SK-MEL-5 (cell line): ENCODE measurements at regions not wholly inside any gene's neighbourhood (a gene's known extent, or its start where the extent isn't known, plus 50 kb on each side); places are given as distances from the start of the nearest gene placed in this dataset.
A peak's percentile ranks its signal among the peaks of the same experiment; 100 is the strongest.
"Not testable (repeated sequence)": the region's sequence is repeated elsewhere in the genome, so short reads cannot be mapped to it uniquely, and the experiment has no call there.

Source experiments
- DNase-seq: peaks from one replicate; pipeline ENCODE4 v3.0.0-alpha.2; 2016; ENCODE audit warnings: low read depth, low spot score
- in situ Hi-C: cut with HindIII; loops from 2 replicates; pipeline ENCODE4 v1.10.0; 2016; ENCODE audit warnings: low sequenced_read_pairs, high pct_unique_total_duplicates, low pct_unique_long_range_greater_than_20kb

DNA sequence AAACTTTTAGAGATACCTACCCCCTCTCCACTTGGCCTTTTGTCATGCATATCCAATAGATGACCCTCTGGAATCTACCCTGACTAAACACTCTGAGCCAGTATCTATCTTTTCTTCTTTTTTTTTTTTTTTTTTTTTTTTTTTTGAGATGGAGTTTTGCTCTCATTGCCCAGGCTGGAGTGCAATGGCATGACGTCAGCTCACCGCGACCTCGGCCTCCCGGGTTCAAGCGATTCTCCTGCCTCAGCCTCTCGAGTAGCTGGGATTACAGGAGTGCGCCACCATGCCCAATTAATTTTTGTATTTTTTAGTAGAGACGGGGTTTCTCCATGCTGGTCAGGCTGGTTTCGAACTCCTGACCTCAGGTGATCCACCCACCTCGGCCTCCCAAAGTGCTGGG is 50.8 kb upstream of the GRIN2B start:
- DNase-seq, in situ Hi-C loops: not testable (repeated sequence)

DNA sequence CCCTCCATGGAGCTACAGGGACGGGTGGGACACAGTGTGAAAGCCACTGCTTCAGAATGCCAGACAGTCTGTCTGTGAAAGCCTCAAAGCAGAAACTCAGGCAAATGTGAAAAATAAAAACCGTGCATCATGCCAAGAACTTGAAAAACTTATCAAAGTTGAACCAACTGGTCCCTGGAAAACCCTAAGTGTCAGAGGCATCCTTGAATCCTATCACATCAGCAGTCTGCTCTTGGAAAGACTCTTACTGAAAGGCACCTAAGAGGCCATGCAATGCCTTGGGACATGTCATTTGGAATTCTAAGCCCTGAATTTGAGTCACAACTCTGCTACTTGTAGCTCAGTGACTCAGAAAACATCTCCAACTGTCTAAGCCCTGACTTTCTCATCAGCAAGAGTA is 62.4 kb upstream of the GRIN2B start:
- in situ Hi-C loops, result no loop called here
- DNase-seq, result no peak

DNA sequence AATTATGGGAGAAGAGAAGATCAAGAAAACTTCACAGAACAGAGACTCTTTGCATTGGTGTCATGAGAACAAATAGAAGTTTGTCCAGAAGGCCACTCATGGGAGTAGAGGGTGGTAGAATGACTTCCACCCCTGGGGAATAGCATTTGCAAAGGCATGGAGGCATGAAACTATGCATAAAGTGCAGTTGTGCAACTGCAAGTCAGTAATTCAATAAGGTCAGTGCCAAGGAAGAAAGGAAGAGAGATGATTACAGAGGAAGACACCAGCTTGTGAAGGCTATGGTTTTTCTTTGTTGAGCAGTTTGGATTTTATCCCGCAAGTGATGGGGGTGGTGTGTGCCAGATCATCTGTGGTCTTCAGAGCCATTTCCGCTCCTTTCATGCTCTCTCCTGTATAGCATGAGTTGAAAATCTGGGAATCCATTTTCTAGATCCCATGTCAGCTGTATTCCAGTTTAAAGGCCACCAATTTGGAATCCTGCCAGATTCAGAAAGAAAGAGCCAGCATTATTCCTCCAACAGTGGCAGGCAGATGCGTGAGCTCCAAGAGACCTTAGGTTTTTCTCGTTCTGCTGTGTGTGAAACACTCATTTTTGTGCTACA is 67.6 kb upstream of the GRIN2B start:
- in situ Hi-C loops, result no loop called here
- DNase-seq, result peak; percentile 99

DNA sequence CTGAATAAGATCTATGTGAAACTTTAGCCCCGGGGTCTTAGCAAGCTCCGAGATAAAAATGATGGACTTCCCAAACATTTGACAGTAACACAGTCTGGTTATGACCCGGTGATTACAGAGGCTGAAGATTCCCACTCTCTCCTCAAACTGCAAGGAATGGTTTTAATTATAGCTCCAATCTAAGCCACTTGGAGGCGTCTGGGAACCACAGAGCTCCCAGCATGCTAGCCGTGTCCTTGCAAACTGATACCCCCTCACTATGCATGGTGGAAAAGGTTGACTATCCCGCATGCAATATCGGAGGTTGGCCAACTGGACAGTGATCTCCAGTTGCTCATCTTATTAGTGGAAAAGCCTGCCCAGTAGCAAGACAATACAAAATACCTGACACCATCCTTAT is 76.5 kb upstream of the GRIN2B start:
- in situ Hi-C loops, result no loop called here

DNA sequence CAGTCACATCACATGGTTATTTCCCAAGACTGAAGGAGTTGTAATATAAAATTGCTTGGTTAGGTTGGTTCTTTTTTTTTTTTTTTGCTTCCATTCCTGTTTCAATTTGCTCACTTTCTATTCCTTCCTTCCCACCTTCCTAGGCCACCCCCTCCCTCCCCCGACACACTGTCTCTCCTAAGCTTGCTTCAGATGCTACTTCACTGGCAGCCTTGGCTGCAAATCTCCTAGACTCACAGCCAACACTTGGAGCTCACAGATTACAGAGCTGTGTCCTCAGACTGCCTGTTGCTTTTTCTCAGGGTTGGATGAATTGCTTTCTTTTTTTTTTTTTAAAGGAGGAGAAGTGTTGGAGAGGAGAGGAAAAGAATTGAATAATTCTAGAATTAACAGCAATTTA is 77.3 kb upstream of the GRIN2B start:
- in situ Hi-C loops, result no loop called here
- no peak for DNase-seq

More for the DNA sequence above, 76.5 kb upstream of the GRIN2B start:
- DNase-seq, result peak; percentile 61

DNA sequence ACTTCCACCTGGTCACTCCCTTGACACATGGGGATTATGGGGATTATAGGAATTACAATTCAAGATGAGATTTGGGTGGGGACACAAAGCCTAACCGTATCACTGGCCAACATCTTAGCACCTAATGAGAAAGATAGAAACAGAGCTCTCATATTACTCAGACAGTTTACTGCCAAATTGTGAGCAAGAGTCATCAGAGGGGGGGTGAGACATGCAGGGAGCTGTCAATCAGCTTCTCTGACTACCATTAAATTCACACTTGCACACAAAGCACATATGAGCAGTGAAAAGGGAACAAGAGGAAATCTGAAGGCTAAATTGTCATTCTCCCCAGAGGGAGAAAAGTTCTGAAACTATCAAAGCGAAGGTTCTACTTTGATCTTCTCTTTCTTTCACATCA is 78.1 kb upstream of the GRIN2B start:
- no peak for DNase-seq
- in situ Hi-C loops, result no loop called here

DNA sequence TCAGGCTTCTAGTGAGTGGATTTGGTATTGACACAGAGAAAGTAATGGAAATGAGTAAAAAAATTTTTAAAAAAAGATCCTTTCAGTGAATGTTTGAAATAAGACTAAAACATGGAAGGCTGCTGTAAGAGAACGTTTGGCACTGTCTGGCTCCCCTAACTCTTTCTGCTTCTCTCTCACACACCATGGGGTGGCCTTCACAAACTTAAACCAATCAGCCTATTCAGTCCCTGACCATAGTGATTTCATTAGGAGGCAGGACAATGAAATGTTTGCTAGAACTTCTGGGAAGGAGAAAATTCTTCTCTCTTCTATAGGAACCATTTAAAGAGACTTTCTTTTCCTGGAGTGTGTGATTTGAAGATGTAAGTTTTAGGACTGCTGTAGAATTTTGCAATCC is 84.2 kb upstream of the GRIN2B start:
- DNase-seq, result no peak
- in situ Hi-C loops, result no loop called here

DNA sequence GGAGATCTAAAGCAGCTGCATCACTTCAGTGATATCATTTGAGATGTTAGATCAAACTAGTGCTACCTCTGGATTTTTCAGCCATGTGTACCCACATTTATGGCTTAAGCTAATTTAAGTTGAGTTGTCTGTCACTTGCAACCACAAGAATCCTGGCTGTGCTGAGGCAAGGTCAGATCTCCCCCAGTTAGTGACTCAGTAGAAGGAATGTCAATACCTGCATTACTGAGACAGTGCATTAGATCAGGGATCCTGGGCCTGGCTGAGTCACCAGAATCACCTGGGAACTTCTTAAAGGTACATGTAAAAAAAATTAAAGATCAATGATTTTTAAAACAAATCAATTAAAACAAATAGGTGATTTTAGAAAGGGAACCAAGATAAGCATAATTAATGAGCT is 84.6 kb upstream of the GRIN2B start:
- in situ Hi-C loops, result no loop called here
- DNase-seq, result no peak

DNA sequence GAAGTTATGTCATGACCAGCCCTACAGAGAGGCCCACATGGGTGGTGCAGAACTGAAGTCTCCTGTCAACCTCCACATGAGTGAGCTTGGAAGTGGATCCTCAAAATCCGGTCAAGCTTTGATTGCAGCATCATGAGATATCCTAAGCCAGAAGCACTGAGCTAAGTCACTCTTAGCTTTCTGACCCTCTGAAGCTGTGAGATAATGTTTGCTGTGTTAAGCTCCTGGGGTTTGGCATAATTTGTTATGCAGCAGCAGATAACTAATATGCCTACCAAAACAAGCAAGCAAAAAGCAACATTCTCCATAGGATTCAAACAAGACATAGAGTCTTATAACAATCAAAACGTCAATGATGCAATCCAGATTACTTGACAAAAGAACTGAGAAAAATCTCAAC is 87.6 kb upstream of the GRIN2B start:
- in situ Hi-C loops, result no loop called here
- no peak for DNase-seq

DNA sequence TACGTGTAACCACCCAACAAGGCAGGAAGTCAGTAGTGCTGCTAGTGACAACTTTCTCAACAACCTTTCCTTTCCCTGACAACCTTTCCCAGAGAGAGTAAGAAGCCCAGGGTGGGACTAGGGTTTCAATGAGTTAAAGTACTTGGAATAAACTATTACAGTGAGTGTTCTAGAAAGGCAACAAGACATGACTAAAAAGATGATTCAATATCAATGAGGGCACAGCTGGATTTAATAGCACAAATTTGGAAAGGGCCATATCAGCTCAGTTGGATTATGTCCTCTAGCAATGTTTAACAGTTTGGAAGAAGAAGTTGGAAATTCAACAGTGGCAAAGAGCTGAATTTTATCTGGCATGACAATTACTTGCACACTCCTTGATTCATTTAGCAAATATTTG is 90.4 kb upstream of the GRIN2B start:
- in situ Hi-C loops, result no loop called here

DNA sequence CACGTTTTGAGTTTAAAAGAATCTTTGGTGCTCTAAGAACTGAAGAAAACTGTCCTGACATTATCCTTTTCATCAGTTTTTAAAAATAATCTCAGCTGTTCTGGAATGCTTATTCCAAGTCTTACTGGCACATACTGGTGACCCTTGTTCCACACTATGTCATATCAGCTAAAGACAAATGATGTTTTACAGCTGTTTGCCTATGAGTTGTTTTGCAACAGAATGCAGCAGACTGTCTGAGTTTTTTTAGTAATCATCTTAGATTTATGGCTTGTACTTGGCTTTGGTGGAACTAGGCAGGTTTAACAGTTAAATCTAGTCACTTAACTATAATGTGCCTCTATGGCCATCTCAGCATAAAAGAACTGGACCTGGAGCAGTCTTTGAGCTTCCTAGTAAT is 91.6 kb upstream of the GRIN2B start:
- in situ Hi-C loops, result no loop called here
- no peak for DNase-seq

More for the DNA sequence above, 90.4 kb upstream of the GRIN2B start:
- no peak for DNase-seq

DNA sequence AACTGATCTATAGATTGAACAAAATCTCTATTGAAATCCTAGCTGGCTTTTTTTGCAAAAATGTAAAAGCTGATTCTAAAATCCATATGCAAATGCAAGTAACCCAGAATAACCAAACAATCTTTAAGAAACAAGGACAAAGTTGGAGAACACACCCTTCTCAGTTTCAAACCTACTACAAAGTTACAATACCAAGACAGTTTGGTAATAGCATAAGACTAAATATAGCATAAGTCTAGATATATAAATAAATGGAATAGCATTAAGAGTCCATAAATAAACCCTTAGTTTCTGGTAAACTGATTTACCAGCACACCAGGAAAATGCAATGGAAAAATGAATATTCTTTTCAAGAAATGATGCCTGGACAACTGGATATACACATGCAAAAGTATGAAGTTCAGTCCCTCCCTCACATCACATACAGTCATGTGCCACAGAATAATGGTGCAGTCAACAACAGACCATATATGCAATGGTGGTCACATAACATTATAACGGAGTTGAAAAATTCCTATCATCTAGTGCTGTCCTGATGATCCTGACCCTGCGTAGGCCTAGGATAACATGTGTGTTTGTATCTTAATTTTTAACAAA is 94.5 kb upstream of the GRIN2B start:
- in situ Hi-C loops, result no loop called here
- no peak for DNase-seq

DNA sequence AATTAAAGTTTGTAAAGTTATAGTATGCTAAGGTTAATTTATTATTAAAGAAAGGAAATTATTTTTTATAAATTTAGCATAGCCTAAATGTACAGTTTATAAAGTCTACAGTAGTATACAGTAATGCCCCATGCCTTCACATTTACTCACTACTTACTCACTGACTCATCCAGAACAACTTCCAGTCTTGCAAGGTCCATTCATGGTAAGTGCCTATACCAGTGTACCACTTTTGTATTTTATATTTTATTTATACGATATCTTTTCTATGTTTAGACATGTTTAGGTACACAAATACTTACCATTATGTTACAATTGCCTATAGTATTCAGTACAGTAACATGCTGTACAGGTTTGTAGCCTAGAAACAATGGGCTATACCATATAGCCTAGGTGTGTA is 95.1 kb upstream of the GRIN2B start:
- in situ Hi-C loops, result no loop called here

DNA sequence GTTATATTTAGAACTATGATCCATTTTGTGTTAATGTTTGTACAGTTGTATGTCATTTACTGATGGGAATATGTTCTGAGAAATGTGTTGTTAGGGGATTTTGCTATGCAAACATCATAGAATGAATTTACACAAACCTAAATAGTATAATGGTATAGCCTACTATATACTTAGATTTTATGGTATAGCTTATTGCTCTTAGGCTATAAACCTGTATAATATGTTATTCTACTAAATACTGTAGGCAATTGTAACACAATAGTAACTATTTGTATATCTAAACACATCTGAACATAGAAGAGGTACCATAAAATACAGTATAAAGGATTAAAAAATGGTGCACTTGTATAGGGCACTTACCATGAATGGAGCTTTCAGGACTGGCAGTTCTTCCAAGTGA is 105.4 kb upstream of the GRIN2B start:
- in situ Hi-C loops, result no loop called here

More for the DNA sequence above, 95.1 kb upstream of the GRIN2B start:
- no peak for DNase-seq

DNA sequence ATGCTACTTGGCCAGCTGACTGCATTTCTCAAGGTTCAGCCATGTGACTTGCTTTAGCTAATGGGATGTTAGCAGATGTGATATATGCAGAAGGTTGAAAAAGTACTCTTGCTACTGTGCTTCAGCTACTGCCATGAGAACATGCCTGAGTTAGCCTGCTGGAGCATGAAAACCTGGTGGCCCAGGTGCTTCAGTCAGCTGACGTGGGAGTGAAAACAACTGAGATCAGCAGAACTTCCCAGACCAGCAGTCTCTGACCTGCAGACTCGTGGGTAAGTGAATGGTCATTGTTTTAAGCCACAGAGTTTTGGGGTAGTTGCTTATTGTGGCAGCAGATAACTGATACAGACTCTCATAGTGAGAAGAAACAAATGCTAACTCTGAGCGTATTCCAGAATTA is 118.6 kb upstream of the GRIN2B start:
- in situ Hi-C loops, result no loop called here
- DNase-seq, result no peak

More for the DNA sequence above, 105.4 kb upstream of the GRIN2B start:
- no peak for DNase-seq

DNA sequence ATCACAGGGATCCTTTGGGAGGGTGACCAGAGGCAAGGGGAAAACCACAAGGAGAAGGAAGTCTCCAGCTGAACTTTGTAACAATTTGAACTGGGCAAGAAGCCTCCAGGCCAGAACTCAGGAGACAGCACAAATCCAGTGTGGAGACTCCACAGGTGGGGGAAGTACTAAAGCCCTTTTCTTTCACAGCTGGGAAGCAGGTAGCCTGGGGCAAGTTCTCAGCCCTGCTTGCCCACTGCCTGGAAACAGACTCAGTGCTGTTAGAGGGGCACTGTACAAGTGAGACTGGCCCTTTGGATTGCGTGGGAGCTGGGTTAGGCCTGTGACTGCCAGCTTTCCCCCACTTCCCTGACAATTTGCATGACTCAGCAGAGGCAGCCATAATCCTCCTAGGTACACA is 120.2 kb upstream of the GRIN2B start:
- in situ Hi-C loops, result not testable (repeated sequence)

DNA sequence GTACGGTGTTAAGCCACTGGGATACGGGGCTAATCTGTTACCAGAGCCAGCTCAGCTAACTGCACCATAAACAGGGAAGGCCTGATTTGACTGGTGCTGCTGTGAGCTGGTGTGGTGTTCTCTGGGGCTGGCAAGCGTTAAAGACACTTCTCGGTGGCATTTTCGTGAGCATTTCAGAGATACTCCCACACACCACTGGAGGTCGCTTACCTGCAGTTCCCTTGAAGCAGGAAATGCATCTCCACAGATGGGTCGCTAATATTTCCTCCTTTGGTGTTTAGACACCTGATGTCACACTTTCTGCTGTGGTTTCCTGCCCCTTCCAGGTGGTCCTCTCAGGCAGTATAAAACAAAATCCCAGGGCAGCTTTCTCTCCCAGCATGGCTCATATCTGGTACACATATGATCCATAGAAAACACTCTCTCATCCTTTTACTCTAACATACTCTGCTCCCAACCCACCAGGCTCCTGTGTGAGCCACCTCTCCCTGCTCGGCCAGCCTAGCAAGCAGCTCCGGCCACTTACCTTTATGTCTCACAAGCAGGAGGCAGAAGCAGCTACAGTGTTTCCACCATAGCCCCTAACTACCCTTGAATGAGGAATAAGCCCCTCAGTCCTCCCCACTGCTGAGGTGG is 129.9 kb upstream of the GRIN2B start:
- peak; percentile 27 for DNase-seq
- in situ Hi-C loops, result no loop called here

More for the DNA sequence above, 120.2 kb upstream of the GRIN2B start:
- DNase-seq, result peak; percentile 52

DNA sequence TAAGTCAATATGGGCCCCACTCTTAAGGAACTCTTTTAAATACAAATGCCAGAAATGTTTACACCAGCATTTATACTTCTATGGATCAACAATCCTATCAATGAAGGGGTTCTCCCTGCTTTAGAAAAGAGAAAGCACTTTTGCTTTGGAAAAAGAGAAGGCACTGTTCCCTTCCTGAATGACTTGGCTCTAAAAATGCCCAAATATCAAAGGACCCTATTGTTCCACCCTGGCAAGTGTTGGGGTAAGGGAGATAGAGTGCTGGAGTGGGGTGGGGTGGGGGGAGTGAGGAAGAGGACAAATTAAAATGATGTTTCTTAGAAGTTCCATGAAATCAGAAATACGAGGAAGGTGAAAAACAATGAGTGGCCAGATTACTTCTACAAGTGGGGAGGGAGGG is 131.6 kb upstream of the GRIN2B start:
- in situ Hi-C loops, result no loop called here
- peak; percentile 72 for DNase-seq

DNA sequence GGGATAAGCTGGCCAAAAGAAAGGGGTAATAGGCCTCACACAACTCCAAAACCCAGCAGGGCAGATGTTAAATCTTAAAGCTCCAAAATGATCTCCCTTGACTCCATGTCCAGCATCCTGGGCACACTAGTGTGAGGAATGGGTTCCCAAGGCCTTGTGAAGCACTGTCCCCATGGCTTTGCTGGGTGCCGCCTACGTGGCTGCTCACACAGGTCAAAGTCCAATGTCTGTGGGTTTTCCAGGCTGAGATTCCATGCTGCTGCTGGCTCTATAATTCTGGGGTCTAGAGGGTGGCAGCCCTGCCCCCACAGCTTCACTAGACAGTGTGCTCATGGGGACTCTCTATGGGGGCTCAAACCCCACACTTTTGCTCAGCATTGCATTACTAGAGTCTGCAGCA is 145.3 kb upstream of the GRIN2B start:
- DNase-seq, result no peak
- in situ Hi-C loops, result no loop called here
